ENCODE measurements at regions not wholly inside any gene's neighbourhood (a gene's known extent, or its start where the extent isn't known, plus 50 kb on each side); places are given as distances from the start of the nearest gene placed in this dataset.

GRCh38 chr4:177974461-177974860, 532.2 kb upstream of the AGA start (continued):
- TF ChIP-seq ZBTB40 (IDR thresholded peaks at IDR 0.05; ENCODE audit: borderline replicate concordance) (no peak), PAX5 (IDR thresholded peaks at IDR 0.05; ENCODE audit: borderline replicate concordance, low read depth, low read length) (no peak), TCF3 (IDR thresholded peaks at IDR 0.05; ENCODE audit: borderline replicate concordance, insufficient read depth, low read depth, low read length) (no peak), STAT3 (IDR thresholded peaks at IDR 0.05; ENCODE audit: low read depth, low read length) (no peak), ZNF274 (IDR thresholded peaks at IDR 0.05; ENCODE audit: insufficient read depth, insufficient read length) (no peak), MAX (IDR thresholded peaks at IDR 0.05; ENCODE audit: low read depth, low read length) (no peak), FOS (IDR thresholded peaks at IDR 0.05; ENCODE audit: borderline replicate concordance, extremely low read depth, insufficient read length) (no peak), ZBTB4 (CRISPR knock-in tag; IDR thresholded peaks at IDR 0.05) (no peak), E4F1 (IDR thresholded peaks at IDR 0.05; ENCODE audit: borderline replicate concordance, partially characterized antibody) (no peak), BHLHE40 (IDR thresholded peaks at IDR 0.05; ENCODE audit: borderline replicate concordance in 1 of 2, low read depth in 2 of 2, low read length in 1 of 2) (no peak), NRF1 (conservative IDR thresholded peaks at IDR 0.05; ENCODE audit: low read depth, low read length) (no peak), POLR2AphosphoS5 (IDR thresholded peaks at IDR 0.05; ENCODE audit: low read length) (no peak), IKZF1 (conservative IDR thresholded peaks at IDR 0.05) (no peak), KDM1A (IDR thresholded peaks at IDR 0.05; ENCODE audit: borderline replicate concordance) (no peak)

All from GM12878 (cell line).